ENCODE measurements at regions not wholly inside any gene's neighbourhood (a gene's known extent, or its start where the extent isn't known, plus 50 kb on each side); places are given as distances from the start of the nearest gene placed in this dataset.

DNA sequence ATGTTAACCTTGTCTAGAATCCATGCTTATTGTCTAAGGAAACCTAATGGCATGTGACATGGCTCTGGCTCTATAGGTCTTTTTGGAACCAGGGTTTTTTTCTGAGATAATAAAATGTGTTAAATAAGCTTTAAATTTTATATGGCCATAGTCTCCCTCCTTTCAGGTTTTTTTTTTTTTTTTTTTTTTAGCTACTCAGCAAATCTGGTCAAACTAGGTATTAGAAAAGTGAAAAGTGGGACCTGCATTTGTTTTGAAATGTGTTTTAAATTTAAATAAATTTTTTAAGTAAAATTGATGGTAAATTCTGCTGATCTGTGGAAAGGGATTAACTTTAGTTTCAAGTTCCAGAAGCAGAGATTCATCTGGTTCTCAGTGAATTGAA lies 52.1 kb upstream of the NANOGP8 start:
- no peak overlapping the region for H3K27ac ChIP-seq
- TF ChIP-seq ZFX (IDR thresholded peaks at IDR 0.05) = no peak
- TF ChIP-seq, protein P1, sequence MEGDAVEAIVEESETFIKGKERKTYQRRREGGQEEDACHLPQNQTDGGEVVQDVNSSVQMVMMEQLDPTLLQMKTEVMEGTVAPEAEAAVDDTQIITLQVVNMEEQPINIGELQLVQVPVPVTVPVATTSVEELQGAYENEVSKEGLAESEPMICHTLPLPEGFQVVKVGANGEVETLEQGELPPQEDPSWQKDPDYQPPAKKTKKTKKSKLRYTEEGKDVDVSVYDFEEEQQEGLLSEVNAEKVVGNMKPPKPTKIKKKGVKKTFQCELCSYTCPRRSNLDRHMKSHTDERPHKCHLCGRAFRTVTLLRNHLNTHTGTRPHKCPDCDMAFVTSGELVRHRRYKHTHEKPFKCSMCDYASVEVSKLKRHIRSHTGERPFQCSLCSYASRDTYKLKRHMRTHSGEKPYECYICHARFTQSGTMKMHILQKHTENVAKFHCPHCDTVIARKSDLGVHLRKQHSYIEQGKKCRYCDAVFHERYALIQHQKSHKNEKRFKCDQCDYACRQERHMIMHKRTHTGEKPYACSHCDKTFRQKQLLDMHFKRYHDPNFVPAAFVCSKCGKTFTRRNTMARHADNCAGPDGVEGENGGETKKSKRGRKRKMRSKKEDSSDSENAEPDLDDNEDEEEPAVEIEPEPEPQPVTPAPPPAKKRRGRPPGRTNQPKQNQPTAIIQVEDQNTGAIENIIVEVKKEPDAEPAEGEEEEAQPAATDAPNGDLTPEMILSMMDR (conservative IDR thresholded peaks at IDR 0.05) = no peak

DNA sequence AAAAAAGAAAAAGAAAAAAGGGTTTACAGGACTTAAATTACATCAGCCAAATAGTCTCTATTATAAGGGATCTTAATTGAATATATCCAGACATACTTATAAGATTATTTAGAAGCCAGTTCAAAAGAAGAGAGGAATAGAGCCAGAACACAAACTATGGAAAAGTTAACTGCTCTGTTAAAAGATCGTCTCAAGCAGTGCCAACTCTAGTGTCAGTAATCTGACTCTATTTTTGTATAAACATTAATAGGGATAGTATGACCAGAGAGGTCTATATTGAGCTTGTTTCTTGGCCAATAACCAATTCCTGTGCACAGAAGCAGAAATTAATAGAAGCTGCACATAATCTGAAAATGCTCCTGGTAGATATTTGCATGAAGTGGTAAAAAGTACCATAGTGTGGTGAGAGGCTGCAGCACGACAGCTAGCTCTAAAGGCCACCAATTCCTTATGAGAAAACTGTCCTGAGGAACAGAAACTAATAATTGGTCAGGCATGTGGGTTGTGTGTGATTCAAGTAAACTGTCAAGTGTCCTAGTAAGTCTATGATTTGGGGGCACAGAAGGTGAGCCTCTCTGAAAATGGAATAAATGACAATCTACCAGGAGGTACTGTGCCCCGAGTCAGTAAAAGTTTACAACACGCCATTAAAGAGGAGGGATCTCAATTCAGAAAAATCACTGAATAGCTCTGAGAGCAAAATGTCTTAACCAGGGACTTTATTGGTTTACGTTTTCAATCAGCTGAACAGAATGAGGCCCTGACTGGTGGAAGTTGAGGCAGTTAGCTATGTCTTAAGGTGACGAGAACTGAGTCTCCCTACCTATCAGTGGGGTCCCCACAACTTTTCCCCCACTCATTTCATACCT lies 51.5 kb upstream of the NANOGP8 start:
- no peak overlapping the region for H3K27ac ChIP-seq
- no peak for TF ChIP-seq ZFX (IDR thresholded peaks at IDR 0.05)
- TF ChIP-seq, protein P1 (conservative IDR thresholded peaks at IDR 0.05) = no peak
